ENCODE measurements at regions not wholly inside any gene's neighbourhood (a gene's known extent, or its start where the extent isn't known, plus 50 kb on each side); places are given as distances from the start of the nearest gene placed in this dataset.

- Histone ChIP-seq H3K4me2 (ENCODE audit: low read length) (no peak overlapping the region), H3K9me3 (ENCODE audit: control insufficient read depth, low read length) (no peaks in the 10 kb centered on the region), H3K36me3 (ENCODE audit: control insufficient read depth, insufficient read depth, low read length) (no peaks in the 10 kb centered on the region), H3K27me3 (ENCODE audit: control insufficient read depth, insufficient read depth, low read length) (no peaks in the 10 kb centered on the region), H3K4me3 (ENCODE audit: low read depth, low read length) (no peak overlapping the region), H3K79me2 (no peaks in the 10 kb centered on the region), H3K27ac (no peak overlapping the region), H3K4me1 (no peaks in the 10 kb centered on the region), H3K9ac (no peak overlapping the region), H2AFZ (no peak overlapping the region)
- no peak for TF ChIP-seq CTCF (IDR thresholded peaks at IDR 0.05)
These were observed 155.2 kb downstream of the ZNF330 start for GRCh38 chr4:141375855-141376254.

GRCh38 chr4:141376769-141377168, 156.1 kb downstream of the ZNF330 start:
- Histone ChIP-seq H3K4me3 (ENCODE audit: low read depth, low read length) (no peak overlapping the region), H3K9ac (no peak overlapping the region), H3K27me3 (ENCODE audit: control insufficient read depth, insufficient read depth, low read length) (no peaks in the 10 kb centered on the region), H2AFZ (no peak overlapping the region), H3K9me3 (ENCODE audit: control insufficient read depth, low read length) (no peaks in the 10 kb centered on the region), H3K36me3 (ENCODE audit: control insufficient read depth, insufficient read depth, low read length) (no peaks in the 10 kb centered on the region), H3K27ac (no peak overlapping the region), H3K79me2 (no peaks in the 10 kb centered on the region), H3K4me1 (no peaks in the 10 kb centered on the region), H3K4me2 (ENCODE audit: low read length) (no peak overlapping the region)
- no peak for TF ChIP-seq CTCF (IDR thresholded peaks at IDR 0.05)

GRCh38 chr4:141387299-141387698, 166.6 kb downstream of the ZNF330 start:
- no peaks in the 10 kb centered on the region for H3K27me3 ChIP-seq (ENCODE audit: control insufficient read depth, insufficient read depth, low read length)
- H3K36me3 ChIP-seq (ENCODE audit: control insufficient read depth, insufficient read depth, low read length): no peaks in the 10 kb centered on the region
- H3K4me1 ChIP-seq: no peaks in the 10 kb centered on the region
- H3K9ac ChIP-seq: no peak overlapping the region
- no peaks in the 10 kb centered on the region for H3K9me3 ChIP-seq (ENCODE audit: control insufficient read depth, low read length)
- no peak overlapping the region for H2AFZ ChIP-seq
- no peak overlapping the region for H3K27ac ChIP-seq
- no peak overlapping the region for H3K4me3 ChIP-seq (ENCODE audit: low read depth, low read length)
- no peak overlapping the region for H3K4me2 ChIP-seq (ENCODE audit: low read length)
- no peaks in the 10 kb centered on the region for H3K79me2 ChIP-seq
- TF ChIP-seq CTCF (IDR thresholded peaks at IDR 0.05): no peak

GRCh38 chr4:141388481-141388880, 167.8 kb downstream of the ZNF330 start:
- no peak overlapping the region for H3K4me3 ChIP-seq (ENCODE audit: low read depth, low read length)
- no peaks in the 10 kb centered on the region for H3K27me3 ChIP-seq (ENCODE audit: control insufficient read depth, insufficient read depth, low read length)
- H3K9me3 ChIP-seq (ENCODE audit: control insufficient read depth, low read length): no peaks in the 10 kb centered on the region
- H3K9ac ChIP-seq: no peak overlapping the region
- H3K4me2 ChIP-seq (ENCODE audit: low read length): no peak overlapping the region
- H3K27ac ChIP-seq: no peak overlapping the region
- no peak overlapping the region for H2AFZ ChIP-seq
- no peaks in the 10 kb centered on the region for H3K79me2 ChIP-seq
- TF ChIP-seq CTCF (IDR thresholded peaks at IDR 0.05): no peak
- H3K36me3 ChIP-seq (ENCODE audit: control insufficient read depth, insufficient read depth, low read length): no peaks in the 10 kb centered on the region
- H3K4me1 ChIP-seq: no peaks in the 10 kb centered on the region

GRCh38 chr4:141389649-141390048, 169.0 kb downstream of the ZNF330 start:
- TF ChIP-seq CTCF (IDR thresholded peaks at IDR 0.05): no peak
- Histone ChIP-seq H2AFZ (no peak overlapping the region), H3K4me3 (ENCODE audit: low read depth, low read length) (no peak overlapping the region), H3K36me3 (ENCODE audit: control insufficient read depth, insufficient read depth, low read length) (no peaks in the 10 kb centered on the region), H3K4me2 (ENCODE audit: low read length) (no peak overlapping the region), H3K9me3 (ENCODE audit: control insufficient read depth, low read length) (no peaks in the 10 kb centered on the region), H3K79me2 (no peaks in the 10 kb centered on the region), H3K9ac (no peak overlapping the region), H3K27me3 (ENCODE audit: control insufficient read depth, insufficient read depth, low read length) (no peaks in the 10 kb centered on the region), H3K27ac (no peak overlapping the region), H3K4me1 (no peaks in the 10 kb centered on the region)

Measured in parathyroid adenoma (tissue), 2 donors.